ENCODE measurements at regions not wholly inside any gene's neighbourhood (a gene's known extent, or its start where the extent isn't known, plus 50 kb on each side); places are given as distances from the start of the nearest gene placed in this dataset.

DNA sequence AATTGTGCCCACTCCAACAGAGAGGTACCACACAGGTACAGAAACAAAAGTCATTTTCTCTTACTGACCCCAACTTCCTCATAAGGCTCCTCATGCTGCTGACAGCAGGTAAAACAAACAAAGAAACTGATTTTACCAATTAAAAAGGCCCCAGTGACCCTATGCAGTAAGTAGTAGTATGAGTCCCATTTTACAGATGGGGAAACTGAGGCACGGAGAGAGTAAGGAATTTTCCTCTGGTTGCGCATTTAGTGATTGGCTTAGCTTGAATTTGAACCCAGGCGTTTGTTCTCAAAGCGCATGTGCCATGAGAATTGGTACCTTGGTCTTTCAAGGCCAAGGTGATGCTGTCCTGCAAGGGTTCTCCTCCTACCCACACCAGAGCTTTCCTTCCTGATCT is 66.1 kb upstream of the ZBTB40 start:
- H3K27me3 ChIP-seq (replicated peaks; ENCODE audit: control insufficient read depth, insufficient read depth, low read length) = peaks cover 4% of the 10 kb centered on the region
- H3K9me3 ChIP-seq (ENCODE audit: control insufficient read depth, low read length) = no peaks in the 10 kb centered on the region
- DNase-seq (ENCODE audit: low read depth) = no peak
- H3K4me3 ChIP-seq (ENCODE audit: low read length) = no peak overlapping the region
- H3K36me3 ChIP-seq (ENCODE audit: control insufficient read depth, insufficient read depth, low read length, severe bottlenecking) = no peaks in the 10 kb centered on the region
- H3K9ac ChIP-seq (ENCODE audit: low read length) = no peak overlapping the region
- H3K4me1 ChIP-seq (ENCODE audit: control insufficient read depth, insufficient read depth, low read length) = peaks cover 18% of the 10 kb centered on the region

DNA sequence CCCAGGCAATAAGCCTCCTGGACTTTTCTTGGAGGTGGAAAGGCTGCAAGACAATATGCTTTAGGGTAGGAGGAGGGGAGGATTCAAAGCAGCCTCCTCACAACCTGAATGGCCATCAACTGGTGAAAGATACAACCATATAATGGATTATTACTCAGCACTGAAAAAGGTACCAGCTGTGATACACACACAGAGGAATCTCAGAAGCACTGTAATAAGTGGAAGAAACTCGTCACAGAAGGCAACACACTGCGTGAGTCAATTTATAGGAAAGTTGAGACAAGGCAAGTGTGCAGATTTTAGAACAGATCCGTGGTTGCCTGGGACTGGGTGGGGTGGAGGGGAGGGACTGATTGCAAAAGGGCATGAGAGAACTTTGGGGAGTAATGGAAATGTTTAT is 64.9 kb upstream of the ZBTB40 start:
- Histone ChIP-seq H3K9ac (ENCODE audit: low read length) (no peak overlapping the region), H3K4me3 (ENCODE audit: low read length) (no peak overlapping the region), H3K27me3 (replicated peaks; ENCODE audit: control insufficient read depth, insufficient read depth, low read length) (peaks cover 4% of the 10 kb centered on the region), H3K9me3 (ENCODE audit: control insufficient read depth, low read length) (no peaks in the 10 kb centered on the region), H3K4me1 (ENCODE audit: control insufficient read depth, insufficient read depth, low read length) (peaks cover 18% of the 10 kb centered on the region), H3K36me3 (ENCODE audit: control insufficient read depth, insufficient read depth, low read length, severe bottlenecking) (no peaks in the 10 kb centered on the region)
- DNase-seq (ENCODE audit: low read depth) = no peak

DNA sequence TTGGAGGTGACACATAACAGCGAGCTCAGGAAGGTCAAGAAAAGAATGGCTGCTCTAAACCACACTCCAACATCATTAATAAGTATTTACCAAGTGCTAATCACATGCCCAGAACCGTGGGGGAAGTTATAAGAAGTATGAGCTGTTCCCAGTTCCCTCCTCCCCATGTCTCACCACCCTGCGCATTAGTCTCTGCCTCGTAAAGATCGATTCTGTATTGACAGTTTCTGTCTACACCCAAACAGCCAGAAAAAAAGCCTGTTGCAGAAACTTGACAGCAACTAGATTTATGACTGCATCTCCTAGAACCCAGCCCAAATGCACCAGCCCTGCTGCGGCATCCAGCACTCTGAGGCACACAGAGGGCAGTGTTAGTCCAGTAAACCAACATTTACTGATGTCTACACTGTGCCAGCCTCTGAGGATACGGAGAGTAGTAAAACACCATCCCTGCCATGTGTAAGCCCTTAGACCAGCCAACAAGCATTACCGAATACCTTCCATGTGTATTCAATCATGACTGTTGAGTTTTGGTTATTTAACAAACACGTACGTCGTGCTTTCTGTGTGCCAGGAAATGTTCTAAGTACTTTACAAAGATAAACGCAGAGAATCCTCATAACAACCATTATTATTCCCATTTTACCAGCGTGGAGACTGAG is 63.6 kb upstream of the ZBTB40 start:
- Histone ChIP-seq H3K9ac (ENCODE audit: low read length) (no peak overlapping the region), H3K9me3 (ENCODE audit: control insufficient read depth, low read length) (no peaks in the 10 kb centered on the region), H3K4me1 (ENCODE audit: control insufficient read depth, insufficient read depth, low read length) (peaks cover 18% of the 10 kb centered on the region), H3K36me3 (ENCODE audit: control insufficient read depth, insufficient read depth, low read length, severe bottlenecking) (no peaks in the 10 kb centered on the region), H3K4me3 (ENCODE audit: low read length) (no peak overlapping the region), H3K27me3 (replicated peaks; ENCODE audit: control insufficient read depth, insufficient read depth, low read length) (peaks cover 4% of the 10 kb centered on the region)
- DNase-seq (ENCODE audit: low read depth) = no peak

DNA sequence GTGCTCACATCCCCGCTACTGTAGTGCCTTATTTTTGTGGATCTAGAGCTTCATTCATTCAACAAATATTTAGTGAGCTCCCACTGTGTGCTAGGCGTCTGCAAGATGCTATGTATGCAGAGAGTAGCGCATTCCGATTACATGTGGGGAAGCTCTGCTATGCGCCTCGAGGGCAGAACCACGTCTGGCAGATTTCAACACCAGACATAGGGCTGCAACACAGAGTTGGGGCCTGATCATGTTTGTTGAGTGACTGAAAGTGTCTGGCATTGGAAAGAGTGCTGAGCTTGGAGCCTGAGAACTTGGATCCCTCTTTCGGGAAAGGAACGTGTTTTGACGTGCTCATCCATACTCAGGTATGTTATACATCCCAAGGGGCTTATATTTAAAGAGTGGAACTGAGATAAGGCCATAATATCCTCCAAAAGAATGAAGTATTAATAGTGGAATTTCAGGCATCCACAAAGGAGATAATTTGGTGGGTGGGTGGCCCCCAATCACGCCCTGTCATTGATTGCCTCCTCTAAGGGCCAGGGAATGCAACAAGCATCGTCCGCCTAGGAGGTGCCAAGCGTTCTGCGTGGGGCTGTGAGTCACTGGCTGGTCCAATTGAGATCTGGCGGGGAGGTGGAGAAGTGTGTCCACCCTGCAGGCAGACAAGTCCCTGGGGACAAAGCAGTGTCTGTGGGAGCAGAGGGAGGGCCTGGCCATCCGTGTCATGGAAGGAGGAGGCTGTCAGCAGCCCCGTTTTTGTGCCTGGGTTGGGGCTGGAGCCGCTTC is 62.8 kb upstream of the ZBTB40 start:
- no peaks in the 10 kb centered on the region for H3K9me3 ChIP-seq (ENCODE audit: control insufficient read depth, low read length)
- peak; percentile 55 for DNase-seq (ENCODE audit: low read depth)
- no peak overlapping the region for H3K4me3 ChIP-seq (ENCODE audit: low read length)
- H3K9ac ChIP-seq (ENCODE audit: low read length) = no peak overlapping the region
- H3K4me1 ChIP-seq (ENCODE audit: control insufficient read depth, insufficient read depth, low read length) = peaks cover 18% of the 10 kb centered on the region
- H3K27me3 ChIP-seq (replicated peaks; ENCODE audit: control insufficient read depth, insufficient read depth, low read length) = no peaks in the 10 kb centered on the region
- no peaks in the 10 kb centered on the region for H3K36me3 ChIP-seq (ENCODE audit: control insufficient read depth, insufficient read depth, low read length, severe bottlenecking)

DNA sequence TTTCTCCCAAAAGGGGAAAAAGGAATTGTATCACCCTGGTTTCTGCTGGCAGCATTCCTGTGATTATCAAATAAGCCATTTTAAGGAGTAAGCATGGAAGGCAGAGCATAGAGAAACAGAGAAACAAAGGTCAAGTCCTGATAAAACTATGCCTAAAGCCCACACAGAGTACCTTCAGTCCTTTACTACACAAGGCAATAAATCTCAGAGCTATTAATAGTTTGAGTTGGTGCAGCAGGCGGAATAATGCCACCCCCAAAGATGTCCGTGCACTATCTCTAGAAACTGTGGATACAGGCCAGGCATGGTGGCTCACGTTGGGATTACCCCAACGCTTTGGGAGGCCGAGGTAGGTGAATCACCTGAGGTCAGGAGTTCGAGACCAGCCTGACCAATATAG is 58.1 kb upstream of the ZBTB40 start:
- no peaks in the 10 kb centered on the region for H3K36me3 ChIP-seq (ENCODE audit: control insufficient read depth, insufficient read depth, low read length, severe bottlenecking)
- H3K9me3 ChIP-seq (ENCODE audit: control insufficient read depth, low read length) = no peaks in the 10 kb centered on the region
- no peak for DNase-seq (ENCODE audit: low read depth)
- peaks cover 9% of the 10 kb centered on the region for H3K4me1 ChIP-seq (ENCODE audit: control insufficient read depth, insufficient read depth, low read length)
- no peak overlapping the region for H3K4me3 ChIP-seq (ENCODE audit: low read length)
- H3K27me3 ChIP-seq (replicated peaks; ENCODE audit: control insufficient read depth, insufficient read depth, low read length) = peaks cover 30% of the 10 kb centered on the region
- no peak overlapping the region for H3K9ac ChIP-seq (ENCODE audit: low read length)

DNA sequence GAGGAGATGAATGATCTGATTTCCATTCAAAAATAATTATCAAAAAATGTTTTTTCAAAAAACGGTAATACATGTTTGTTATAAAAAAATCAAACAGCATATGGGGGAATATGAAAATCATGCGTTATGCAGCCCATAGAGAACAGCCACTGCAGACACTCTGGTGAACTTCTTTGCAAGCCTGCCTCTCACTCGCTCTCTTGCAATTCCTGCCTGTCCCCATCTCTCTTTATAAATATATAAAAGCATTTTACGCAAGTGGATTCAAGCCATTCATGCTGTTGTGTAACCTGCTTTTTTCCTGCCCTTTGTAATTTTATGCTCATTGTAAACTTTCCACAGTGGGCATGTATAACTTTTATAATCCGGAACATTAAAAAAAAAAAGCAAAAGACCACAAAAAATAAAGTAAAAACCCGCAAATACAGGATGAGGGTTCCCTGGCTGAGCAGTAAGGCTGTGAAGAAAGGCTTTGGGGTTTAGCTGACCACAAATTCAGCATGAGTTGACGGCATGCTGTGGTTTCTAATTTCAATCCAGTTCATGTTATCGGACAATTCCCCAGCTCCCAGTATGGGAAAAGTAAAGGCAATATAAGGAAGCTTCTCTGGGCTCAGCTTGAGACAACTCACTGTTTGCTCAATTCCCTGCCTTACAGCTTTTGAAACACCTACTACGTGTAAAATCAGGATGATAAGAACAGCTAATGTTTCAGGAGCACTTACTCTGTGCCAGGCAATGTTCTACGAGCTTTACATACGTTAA is 52.8 kb upstream of the ZBTB40 start:
- H3K36me3 ChIP-seq (ENCODE audit: control insufficient read depth, insufficient read depth, low read length, severe bottlenecking) = no peaks in the 10 kb centered on the region
- DNase-seq (ENCODE audit: low read depth) = peak; percentile 19
- H3K9ac ChIP-seq (ENCODE audit: low read length) = no peak overlapping the region
- no peak overlapping the region for H3K4me3 ChIP-seq (ENCODE audit: low read length)
- H3K4me1 ChIP-seq (ENCODE audit: control insufficient read depth, insufficient read depth, low read length) = no peaks in the 10 kb centered on the region
- H3K27me3 ChIP-seq (replicated peaks; ENCODE audit: control insufficient read depth, insufficient read depth, low read length) = peaks cover 52% of the 10 kb centered on the region
- H3K9me3 ChIP-seq (ENCODE audit: control insufficient read depth, low read length) = no peaks in the 10 kb centered on the region

DNA sequence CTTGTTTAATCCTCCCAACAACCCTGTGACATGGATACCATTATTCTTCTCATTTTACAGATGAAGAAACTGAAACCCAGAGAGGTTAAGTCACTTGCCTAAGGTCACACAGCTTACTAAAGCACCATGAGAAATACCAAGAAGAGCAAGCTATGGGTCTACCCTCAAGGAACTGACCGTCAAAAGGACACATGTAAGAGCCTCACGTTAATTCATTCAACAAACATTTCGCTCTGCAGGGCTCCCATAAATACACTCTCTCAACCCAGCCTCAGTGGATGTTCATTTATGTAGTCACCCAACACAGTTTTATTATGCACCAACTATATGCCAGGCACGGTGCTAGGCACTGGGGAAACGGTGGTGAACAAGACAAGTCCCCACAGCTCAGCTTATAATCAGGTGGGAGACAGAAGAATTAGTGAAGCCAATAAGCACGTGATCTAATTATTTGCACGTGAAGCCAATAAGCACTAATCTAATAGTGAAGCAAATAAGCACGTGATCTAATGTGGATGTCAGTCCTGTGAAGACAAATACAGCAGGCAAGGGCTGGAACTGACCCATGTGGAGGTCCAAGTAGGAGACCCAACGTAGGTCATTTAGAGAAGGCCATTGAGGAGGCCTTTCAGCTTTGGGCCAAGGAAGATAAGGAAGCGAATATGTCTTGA is 52.1 kb upstream of the ZBTB40 start:
- Histone ChIP-seq H3K4me1 (ENCODE audit: control insufficient read depth, insufficient read depth, low read length) (no peaks in the 10 kb centered on the region), H3K36me3 (ENCODE audit: control insufficient read depth, insufficient read depth, low read length, severe bottlenecking) (no peaks in the 10 kb centered on the region), H3K9ac (ENCODE audit: low read length) (no peak overlapping the region), H3K4me3 (ENCODE audit: low read length) (no peak overlapping the region), H3K27me3 (replicated peaks; ENCODE audit: control insufficient read depth, insufficient read depth, low read length) (peaks cover 59% of the 10 kb centered on the region), H3K9me3 (ENCODE audit: control insufficient read depth, low read length) (no peaks in the 10 kb centered on the region)
- DNase-seq (ENCODE audit: low read depth) = no peak

All from adipocyte (in vitro differentiated cells).